CD4-positive, alpha-beta T cell (primary cell): ENCODE measurements at regions not wholly inside any gene's neighbourhood (a gene's known extent, or its start where the extent isn't known, plus 50 kb on each side); places are given as distances from the start of the nearest gene placed in this dataset.

ENCODE experiments used
- ATAC-seq: fragments of 200-7000 bp; cut with Tn5 transposase; one replicate; pipeline ENCODE4 v1.10.0; 2022; ENCODE audit warnings: mild to moderate bottlenecking; ENCODE audit not compliant: poor library complexity
- CTCF ChIA-PET: fragments of 350-600 bp; sonication (Branson Sonifier 250); formaldehyde crosslinking; loops from one replicate; lab custom pipeline; 2021; ENCODE audit warnings: antibody characterized with exemption, inconsistent platforms; lab: Charles Lee
- POLR2A ChIA-PET: fragments of 350-600 bp; sonication (Branson Sonifier 250); formaldehyde crosslinking; loops from one replicate; lab custom pipeline; 2021; ENCODE audit warnings: antibody characterized with exemption, inconsistent platforms; lab: Charles Lee
- DNase-seq, 14 experiments: peaks; one replicate each; pipeline ENCODE4 v3.0.0-alpha.2; 2013 to 2020; ENCODE audit warnings: mixed read lengths in 2 of 14
- H3K27ac ChIP-seq, 2 donors: one replicate each; pipeline versions ENCODE4 v1.5.1 to v1.7.0; 2013; ENCODE audit warnings: low read length in 2 of 2, low read depth in 1 of 2, mild to moderate bottlenecking in 1 of 2
- H3K27me3 ChIP-seq, 2 experiments: 1 replicate in 1 of 2; 2 replicates in 1 of 2; pipeline versions ENCODE4 v1.6.1 to v1.7.0; 2013; ENCODE audit warnings: low read length in 2 of 2, control low read depth in 1 of 2, mild to moderate bottlenecking in 1 of 2, moderate library complexity in 1 of 2; ENCODE audit not compliant: insufficient read depth in 2 of 2, control insufficient read depth in 1 of 2
- H3K36me3 ChIP-seq: one replicate; pipeline ENCODE4 v1.6.1; 2013; ENCODE audit warnings: low read length, control low read depth; ENCODE audit not compliant: insufficient read depth
- H3K4me1 ChIP-seq: one replicate; pipeline ENCODE4 v1.6.1; 2013; ENCODE audit warnings: low read length, control low read depth; ENCODE audit not compliant: insufficient read depth
- H3K4me3 ChIP-seq: one replicate; pipeline ENCODE4 v1.5.1; 2013; ENCODE audit warnings: mild to moderate bottlenecking, low read length, moderate library complexity
- H3K9me3 ChIP-seq, 2 experiments: 1 replicate in 1 of 2; 2 replicates in 1 of 2; pipeline versions ENCODE4 v1.6.1 to v1.7.0; 2013; ENCODE audit warnings: low read length in 2 of 2, mild to moderate bottlenecking in 2 of 2, control low read depth in 1 of 2, moderate library complexity in 1 of 2; ENCODE audit not compliant: control insufficient read depth in 1 of 2, insufficient read depth in 1 of 2
- H3K27ac Mint-ChIP-seq: one replicate; pipeline ENCODE4 v1.8.0; 2020; ENCODE audit warnings: mixed read lengths
- H3K27me3 Mint-ChIP-seq: one replicate; pipeline ENCODE4 v1.8.0; 2021; ENCODE audit warnings: mixed read lengths
- H3K36me3 Mint-ChIP-seq: one replicate; pipeline ENCODE4 v1.8.0; 2021; ENCODE audit warnings: low read depth, mixed read lengths
- H3K4me1 Mint-ChIP-seq: one replicate; pipeline ENCODE4 v1.8.0; 2021; ENCODE audit warnings: low read depth, mixed read lengths
- H3K4me3 Mint-ChIP-seq: one replicate; pipeline ENCODE4 v1.8.0; 2020; ENCODE audit warnings: mild to moderate bottlenecking, mixed read lengths
- H3K9me3 Mint-ChIP-seq: one replicate; pipeline ENCODE4 v1.8.0; 2020; ENCODE audit warnings: mixed read lengths
- CTCF ChIP-seq: fragments of 200-600 bp; IDR thresholded peaks from one replicate; pipeline ENCODE4 v1.8.0; 2022; ENCODE audit warnings: antibody characterized with exemption, mild to moderate bottlenecking
- intact Hi-C, 2 experiments: fragments of 100-400 bp; cut with DNase I in 1 of 2; cut with micrococcal nuclease in 1 of 2; formaldehyde crosslinking; loops; one replicate each; pipeline versions ENCODE4 v1.15.1 to v1.9.0; 2023 to 2025; cut with DNase I, micrococcal nuclease

- H3K4me1 Mint-ChIP-seq = no peaks in the 10 kb centered on the region
- no peaks in the 10 kb centered on the region for H3K36me3 ChIP-seq
- TF ChIP-seq CTCF = no peak
- intact Hi-C loops = no loop called here
- DNase-seq = no peak
- no peaks in the 10 kb centered on the region for H3K4me1 ChIP-seq
- H3K9me3 ChIP-seq = no peaks in the 10 kb centered on the region
- H3K27ac Mint-ChIP-seq = no peak overlapping the region
- no peak overlapping the region for H3K4me3 ChIP-seq
- CTCF ChIA-PET = no interaction called here
- H3K4me3 Mint-ChIP-seq = no peak overlapping the region
- no peaks in the 10 kb centered on the region for H3K27me3 Mint-ChIP-seq
- peaks cover 9% of the 10 kb centered on the region for H3K9me3 Mint-ChIP-seq
- no peak for ATAC-seq
- POLR2A ChIA-PET = no interaction called here
- H3K36me3 Mint-ChIP-seq = no peaks in the 10 kb centered on the region
- peaks cover 4% of the 10 kb centered on the region in 2 experiments for H3K27me3 ChIP-seq
- no peak overlapping the region for H3K27ac ChIP-seq
Measured at GRCh38 chr3:190252080-190252479, 70.2 kb downstream of the CLDN1 start.

- intact Hi-C loops = no loop called here
- Mint-ChIP-seq H3K9me3 (peaks cover 17% of the 10 kb centered on the region), H3K27me3 (no peaks in the 10 kb centered on the region), H3K4me3 (no peak overlapping the region), H3K4me1 (no peaks in the 10 kb centered on the region), H3K27ac (no peak overlapping the region), H3K36me3 (no peaks in the 10 kb centered on the region)
- no peak for TF ChIP-seq CTCF
- ChIA-PET POLR2A (no interaction called here), CTCF (no interaction called here)
- no peaks in the 10 kb centered on the region for H3K4me1 ChIP-seq
- H3K27ac ChIP-seq = no peak overlapping the region
- no peaks in the 10 kb centered on the region for H3K36me3 ChIP-seq
- no peak overlapping the region for H3K4me3 ChIP-seq
- peaks cover 0 to 4% of the 10 kb centered on the region in 2 experiments for H3K27me3 ChIP-seq
- ATAC-seq (no peak), DNase-seq (no peak)
- H3K9me3 ChIP-seq = peaks cover 0 to 4% of the 10 kb centered on the region in 2 experiments
Measured at GRCh38 chr3:190249414-190249813, 72.8 kb downstream of the CLDN1 start.

- CTCF ChIA-PET = no interaction called here
- DNase-seq (no peak), ATAC-seq (no peak)
- no peaks in the 10 kb centered on the region for H3K36me3 ChIP-seq
- H3K27ac ChIP-seq = no peak overlapping the region
- H3K4me3 ChIP-seq = no peak overlapping the region
- Mint-ChIP-seq H3K27me3 (no peaks in the 10 kb centered on the region), H3K27ac (no peak overlapping the region), H3K9me3 (peaks cover 16% of the 10 kb centered on the region), H3K4me1 (no peaks in the 10 kb centered on the region), H3K36me3 (no peaks in the 10 kb centered on the region), H3K4me3 (no peak overlapping the region)
- H3K9me3 ChIP-seq = peaks cover 0 to 15% of the 10 kb centered on the region in 2 experiments
- intact Hi-C loops = no loop called here
- H3K27me3 ChIP-seq = no peaks in the 10 kb centered on the region
- no peaks in the 10 kb centered on the region for H3K4me1 ChIP-seq
- POLR2A ChIA-PET = no interaction called here
- TF ChIP-seq CTCF = no peak
Measured at GRCh38 chr3:190242147-190242546, 80.1 kb downstream of the CLDN1 start.
